WTC11 (cell line): ENCODE measurements at regions not wholly inside any gene's neighbourhood (a gene's known extent, or its start where the extent isn't known, plus 50 kb on each side); places are given as distances from the start of the nearest gene placed in this dataset.

ENCODE experiments used
- ATAC-seq: fragments of 200-7000 bp; cut with Tn5 transposase; 2 replicates; pipeline ENCODE4 v1.10.0; 2021; ENCODE audit warnings: mild to moderate bottlenecking, moderate library complexity
- CTCF ChIA-PET: fragments of 300-600 bp; sonication (Branson Sonifier 250); formaldehyde crosslinking; loops from one replicate; lab custom pipeline; 2021; ENCODE audit warnings: antibody characterized with exemption; lab: Charles Lee
- POLR2A ChIA-PET: fragments of 350-600 bp; sonication (Branson Sonifier 250); formaldehyde crosslinking; loops from one replicate; lab custom pipeline; 2021; ENCODE audit warnings: antibody characterized with exemption; lab: Charles Lee
- DNase-seq: peaks from one replicate; pipeline ENCODE4 v3.0.0; 2021; ENCODE audit warnings: low spot score
- H3K27ac Mint-ChIP-seq: 2 replicates; pipeline ENCODE4 v1.8.0; 2021; ENCODE audit warnings: mixed read lengths
- H3K27me3 Mint-ChIP-seq: 2 replicates; pipeline ENCODE4 v1.8.0; 2021; ENCODE audit warnings: low read depth, mild to moderate bottlenecking, moderate library complexity, mixed read lengths
- H3K36me3 Mint-ChIP-seq: 2 replicates; pipeline ENCODE4 v1.8.0; 2021; ENCODE audit warnings: mixed read lengths
- H3K4me1 Mint-ChIP-seq: 2 replicates; pipeline ENCODE4 v1.8.0; 2022; ENCODE audit warnings: mixed read lengths
- H3K4me3 Mint-ChIP-seq: 2 replicates; pipeline ENCODE4 v1.8.0; 2021; ENCODE audit warnings: mild to moderate bottlenecking, moderate library complexity, mixed read lengths
- H3K9me3 Mint-ChIP-seq: 2 replicates; pipeline ENCODE4 v1.8.0; 2021; ENCODE audit warnings: mixed read lengths
- CREB1 ChIP-seq: sonication (generic); formaldehyde crosslinking; IDR thresholded peaks from 2 replicates; pipeline ENCODE4 v1.8.0; 2023; ENCODE audit warnings: mild to moderate bottlenecking, missing genetic modification reagents
- ELF4 ChIP-seq: sonication (generic); formaldehyde crosslinking; IDR thresholded peaks from 2 replicates; pipeline ENCODE4 v1.8.1; 2022; ENCODE audit warnings: low read depth, mild to moderate bottlenecking, moderate library complexity, missing genetic modification reagents
- JUN ChIP-seq: sonication (generic); formaldehyde crosslinking; IDR thresholded peaks from 2 replicates; pipeline ENCODE4 v1.8.0; 2023; ENCODE audit warnings: mild to moderate bottlenecking, missing genetic modification reagents
- NFE2L1 ChIP-seq: sonication (generic); formaldehyde crosslinking; IDR thresholded peaks from 2 replicates; pipeline ENCODE4 v1.8.1; 2023; ENCODE audit warnings: missing genetic modification reagents
- ZNF121 ChIP-seq: sonication (generic); formaldehyde crosslinking; IDR thresholded peaks from 2 replicates; pipeline ENCODE4 v1.8.0; 2023; ENCODE audit warnings: missing genetic modification reagents
- TF ChIP-seq, protein P1 (sequence below): sonication (generic); formaldehyde crosslinking; IDR thresholded peaks from 2 replicates; pipeline ENCODE4 v1.8.0; 2023; ENCODE audit warnings: missing genetic modification reagents, mild to moderate bottlenecking, borderline replicate concordance
- TF ChIP-seq, protein P2 (sequence below): sonication (generic); formaldehyde crosslinking; IDR thresholded peaks from 2 replicates; pipeline ENCODE4 v1.8.0; 2022; ENCODE audit warnings: mild to moderate bottlenecking, missing genetic modification reagents
- TF ChIP-seq, protein P3 (sequence below): fragments of 250-450 bp; sonication (Bioruptor Pico); IDR thresholded peaks from 2 replicates; pipeline ENCODE4 v1.9.0; 2021; ENCODE audit warnings: mild to moderate bottlenecking, borderline replicate concordance
- TF ChIP-seq, protein P4 (sequence below): sonication (generic); formaldehyde crosslinking; IDR thresholded peaks from 2 replicates; pipeline ENCODE4 v1.8.1; 2022; ENCODE audit warnings: low read depth, mild to moderate bottlenecking, moderate library complexity, missing genetic modification reagents, borderline replicate concordance
- TF ChIP-seq, protein P5 (sequence below): fragments of 250-450 bp; sonication (Bioruptor Pico); IDR thresholded peaks from 2 replicates; pipeline ENCODE4 v1.8.0; 2021; ENCODE audit warnings: mild to moderate bottlenecking
- TF ChIP-seq, protein P6 (sequence below): fragments of 250-450 bp; sonication (Bioruptor Pico); IDR thresholded peaks from 2 replicates; pipeline ENCODE4 v2.1.2; 2022; ENCODE audit warnings: mild to moderate bottlenecking, moderate library complexity
- TF ChIP-seq, protein P7 (sequence below): fragments of 250-450 bp; sonication (Bioruptor Pico); conservative IDR thresholded peaks from 2 replicates; pipeline ENCODE4 v1.9.0; 2021; ENCODE audit warnings: mild to moderate bottlenecking

DNA sequence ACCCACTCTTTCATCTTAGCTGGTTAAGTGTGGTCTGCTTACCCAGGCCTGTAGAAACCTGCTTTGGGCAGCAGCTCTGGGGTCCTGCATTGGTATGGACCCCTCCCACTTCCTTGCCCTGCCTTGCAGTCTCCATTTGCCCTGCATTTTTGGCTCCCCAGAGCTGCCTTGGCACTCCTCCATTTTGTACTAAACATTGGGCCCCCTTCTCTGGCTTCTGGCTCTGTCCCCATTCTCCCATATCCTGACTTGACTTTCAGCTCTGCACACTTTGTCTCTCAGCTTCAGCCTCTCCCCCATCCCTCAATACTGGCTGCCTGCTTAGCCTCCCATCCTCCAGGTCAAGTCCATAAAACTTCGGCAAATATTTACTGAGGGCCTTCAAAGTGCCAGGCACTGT lies 145.5 kb upstream of the PELI1 start:
- DNase-seq (no peak), ATAC-seq (no peak)
- POLR2A ChIA-PET = no interaction called here
- H3K4me3 Mint-ChIP-seq = no peak overlapping the region
- H3K4me1 Mint-ChIP-seq = peaks cover 37% of the 10 kb centered on the region
- H3K27ac Mint-ChIP-seq = no peak overlapping the region
- peaks cover 5% of the 10 kb centered on the region for H3K36me3 Mint-ChIP-seq
- H3K9me3 Mint-ChIP-seq = no peaks in the 10 kb centered on the region
- no peak for TF ChIP-seq JUN (CRISPR knock-in tag)
- no peak for TF ChIP-seq ELF4
- TF ChIP-seq, protein P1, sequence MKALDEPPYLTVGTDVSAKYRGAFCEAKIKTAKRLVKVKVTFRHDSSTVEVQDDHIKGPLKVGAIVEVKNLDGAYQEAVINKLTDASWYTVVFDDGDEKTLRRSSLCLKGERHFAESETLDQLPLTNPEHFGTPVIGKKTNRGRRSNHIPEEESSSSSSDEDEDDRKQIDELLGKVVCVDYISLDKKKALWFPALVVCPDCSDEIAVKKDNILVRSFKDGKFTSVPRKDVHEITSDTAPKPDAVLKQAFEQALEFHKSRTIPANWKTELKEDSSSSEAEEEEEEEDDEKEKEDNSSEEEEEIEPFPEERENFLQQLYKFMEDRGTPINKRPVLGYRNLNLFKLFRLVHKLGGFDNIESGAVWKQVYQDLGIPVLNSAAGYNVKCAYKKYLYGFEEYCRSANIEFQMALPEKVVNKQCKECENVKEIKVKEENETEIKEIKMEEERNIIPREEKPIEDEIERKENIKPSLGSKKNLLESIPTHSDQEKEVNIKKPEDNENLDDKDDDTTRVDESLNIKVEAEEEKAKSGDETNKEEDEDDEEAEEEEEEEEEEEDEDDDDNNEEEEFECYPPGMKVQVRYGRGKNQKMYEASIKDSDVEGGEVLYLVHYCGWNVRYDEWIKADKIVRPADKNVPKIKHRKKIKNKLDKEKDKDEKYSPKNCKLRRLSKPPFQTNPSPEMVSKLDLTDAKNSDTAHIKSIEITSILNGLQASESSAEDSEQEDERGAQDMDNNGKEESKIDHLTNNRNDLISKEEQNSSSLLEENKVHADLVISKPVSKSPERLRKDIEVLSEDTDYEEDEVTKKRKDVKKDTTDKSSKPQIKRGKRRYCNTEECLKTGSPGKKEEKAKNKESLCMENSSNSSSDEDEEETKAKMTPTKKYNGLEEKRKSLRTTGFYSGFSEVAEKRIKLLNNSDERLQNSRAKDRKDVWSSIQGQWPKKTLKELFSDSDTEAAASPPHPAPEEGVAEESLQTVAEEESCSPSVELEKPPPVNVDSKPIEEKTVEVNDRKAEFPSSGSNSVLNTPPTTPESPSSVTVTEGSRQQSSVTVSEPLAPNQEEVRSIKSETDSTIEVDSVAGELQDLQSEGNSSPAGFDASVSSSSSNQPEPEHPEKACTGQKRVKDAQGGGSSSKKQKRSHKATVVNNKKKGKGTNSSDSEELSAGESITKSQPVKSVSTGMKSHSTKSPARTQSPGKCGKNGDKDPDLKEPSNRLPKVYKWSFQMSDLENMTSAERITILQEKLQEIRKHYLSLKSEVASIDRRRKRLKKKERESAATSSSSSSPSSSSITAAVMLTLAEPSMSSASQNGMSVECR (CRISPR knock-in tag) = no peak
- TF ChIP-seq, protein P2, sequence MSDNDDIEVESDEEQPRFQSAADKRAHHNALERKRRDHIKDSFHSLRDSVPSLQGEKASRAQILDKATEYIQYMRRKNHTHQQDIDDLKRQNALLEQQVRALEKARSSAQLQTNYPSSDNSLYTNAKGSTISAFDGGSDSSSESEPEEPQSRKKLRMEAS (CRISPR knock-in tag) = no peak
- TF ChIP-seq, protein P3, sequence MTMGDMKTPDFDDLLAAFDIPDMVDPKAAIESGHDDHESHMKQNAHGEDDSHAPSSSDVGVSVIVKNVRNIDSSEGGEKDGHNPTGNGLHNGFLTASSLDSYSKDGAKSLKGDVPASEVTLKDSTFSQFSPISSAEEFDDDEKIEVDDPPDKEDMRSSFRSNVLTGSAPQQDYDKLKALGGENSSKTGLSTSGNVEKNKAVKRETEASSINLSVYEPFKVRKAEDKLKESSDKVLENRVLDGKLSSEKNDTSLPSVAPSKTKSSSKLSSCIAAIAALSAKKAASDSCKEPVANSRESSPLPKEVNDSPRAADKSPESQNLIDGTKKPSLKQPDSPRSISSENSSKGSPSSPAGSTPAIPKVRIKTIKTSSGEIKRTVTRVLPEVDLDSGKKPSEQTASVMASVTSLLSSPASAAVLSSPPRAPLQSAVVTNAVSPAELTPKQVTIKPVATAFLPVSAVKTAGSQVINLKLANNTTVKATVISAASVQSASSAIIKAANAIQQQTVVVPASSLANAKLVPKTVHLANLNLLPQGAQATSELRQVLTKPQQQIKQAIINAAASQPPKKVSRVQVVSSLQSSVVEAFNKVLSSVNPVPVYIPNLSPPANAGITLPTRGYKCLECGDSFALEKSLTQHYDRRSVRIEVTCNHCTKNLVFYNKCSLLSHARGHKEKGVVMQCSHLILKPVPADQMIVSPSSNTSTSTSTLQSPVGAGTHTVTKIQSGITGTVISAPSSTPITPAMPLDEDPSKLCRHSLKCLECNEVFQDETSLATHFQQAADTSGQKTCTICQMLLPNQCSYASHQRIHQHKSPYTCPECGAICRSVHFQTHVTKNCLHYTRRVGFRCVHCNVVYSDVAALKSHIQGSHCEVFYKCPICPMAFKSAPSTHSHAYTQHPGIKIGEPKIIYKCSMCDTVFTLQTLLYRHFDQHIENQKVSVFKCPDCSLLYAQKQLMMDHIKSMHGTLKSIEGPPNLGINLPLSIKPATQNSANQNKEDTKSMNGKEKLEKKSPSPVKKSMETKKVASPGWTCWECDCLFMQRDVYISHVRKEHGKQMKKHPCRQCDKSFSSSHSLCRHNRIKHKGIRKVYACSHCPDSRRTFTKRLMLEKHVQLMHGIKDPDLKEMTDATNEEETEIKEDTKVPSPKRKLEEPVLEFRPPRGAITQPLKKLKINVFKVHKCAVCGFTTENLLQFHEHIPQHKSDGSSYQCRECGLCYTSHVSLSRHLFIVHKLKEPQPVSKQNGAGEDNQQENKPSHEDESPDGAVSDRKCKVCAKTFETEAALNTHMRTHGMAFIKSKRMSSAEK (CRISPR knock-in tag) = no peak
- no peak for TF ChIP-seq CREB1 (CRISPR knock-in tag)
- no peak for TF ChIP-seq ZNF121 (CRISPR knock-in tag)
- TF ChIP-seq NFE2L1 (CRISPR knock-in tag) = no peak
- TF ChIP-seq, protein P4, sequence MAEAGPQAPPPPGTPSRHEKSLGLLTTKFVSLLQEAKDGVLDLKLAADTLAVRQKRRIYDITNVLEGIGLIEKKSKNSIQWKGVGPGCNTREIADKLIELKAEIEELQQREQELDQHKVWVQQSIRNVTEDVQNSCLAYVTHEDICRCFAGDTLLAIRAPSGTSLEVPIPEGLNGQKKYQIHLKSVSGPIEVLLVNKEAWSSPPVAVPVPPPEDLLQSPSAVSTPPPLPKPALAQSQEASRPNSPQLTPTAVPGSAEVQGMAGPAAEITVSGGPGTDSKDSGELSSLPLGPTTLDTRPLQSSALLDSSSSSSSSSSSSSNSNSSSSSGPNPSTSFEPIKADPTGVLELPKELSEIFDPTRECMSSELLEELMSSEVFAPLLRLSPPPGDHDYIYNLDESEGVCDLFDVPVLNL (CRISPR knock-in tag) = no peak
- TF ChIP-seq, protein P5, sequence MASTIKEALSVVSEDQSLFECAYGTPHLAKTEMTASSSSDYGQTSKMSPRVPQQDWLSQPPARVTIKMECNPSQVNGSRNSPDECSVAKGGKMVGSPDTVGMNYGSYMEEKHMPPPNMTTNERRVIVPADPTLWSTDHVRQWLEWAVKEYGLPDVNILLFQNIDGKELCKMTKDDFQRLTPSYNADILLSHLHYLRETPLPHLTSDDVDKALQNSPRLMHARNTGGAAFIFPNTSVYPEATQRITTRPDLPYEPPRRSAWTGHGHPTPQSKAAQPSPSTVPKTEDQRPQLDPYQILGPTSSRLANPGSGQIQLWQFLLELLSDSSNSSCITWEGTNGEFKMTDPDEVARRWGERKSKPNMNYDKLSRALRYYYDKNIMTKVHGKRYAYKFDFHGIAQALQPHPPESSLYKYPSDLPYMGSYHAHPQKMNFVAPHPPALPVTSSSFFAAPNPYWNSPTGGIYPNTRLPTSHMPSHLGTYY (CRISPR knock-in tag) = no peak
- TF ChIP-seq, protein P6, sequence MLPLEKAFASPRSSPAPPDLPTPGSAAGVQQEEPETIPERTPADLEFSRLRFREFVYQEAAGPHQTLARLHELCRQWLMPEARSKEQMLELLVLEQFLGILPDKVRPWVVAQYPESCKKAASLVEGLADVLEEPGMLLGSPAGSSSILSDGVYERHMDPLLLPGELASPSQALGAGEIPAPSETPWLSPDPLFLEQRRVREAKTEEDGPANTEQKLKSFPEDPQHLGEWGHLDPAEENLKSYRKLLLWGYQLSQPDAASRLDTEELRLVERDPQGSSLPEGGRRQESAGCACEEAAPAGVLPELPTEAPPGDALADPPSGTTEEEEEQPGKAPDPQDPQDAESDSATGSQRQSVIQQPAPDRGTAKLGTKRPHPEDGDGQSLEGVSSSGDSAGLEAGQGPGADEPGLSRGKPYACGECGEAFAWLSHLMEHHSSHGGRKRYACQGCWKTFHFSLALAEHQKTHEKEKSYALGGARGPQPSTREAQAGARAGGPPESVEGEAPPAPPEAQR (CRISPR knock-in tag) = no peak
- H3K27me3 Mint-ChIP-seq = peaks cover 3% of the 10 kb centered on the region; the same call in 1 of the 2 replicates
- CTCF ChIA-PET = interaction anchor here (0.6 to 1.1 kb wide), 2 partner anchors 41 to 228 kb away, joined by 3 read pairs; no protein-coding TSS in a partner anchor

DNA sequence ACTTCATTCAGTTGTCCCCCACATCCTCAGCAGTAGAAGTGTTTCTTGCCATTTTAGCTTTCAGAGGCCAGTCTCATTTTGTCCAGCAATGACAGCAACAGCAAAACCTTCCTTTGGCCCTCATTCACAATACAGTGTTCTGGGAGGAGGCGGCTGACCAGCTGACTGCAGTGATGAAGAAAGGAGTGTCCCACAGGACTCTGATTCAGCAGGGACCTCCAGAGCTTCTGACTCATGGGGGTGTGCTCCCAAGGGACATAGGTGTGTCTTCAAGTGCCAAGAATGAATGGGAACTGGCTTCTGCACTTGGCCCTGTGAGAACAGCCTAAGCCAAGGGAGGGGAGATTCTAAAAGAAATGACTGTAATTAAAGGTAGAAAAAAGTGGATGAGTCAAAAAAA lies 147.0 kb upstream of the PELI1 start:
- POLR2A ChIA-PET = no interaction called here
- ATAC-seq = no peak
- TF ChIP-seq, protein P3 (CRISPR knock-in tag) = no peak
- TF ChIP-seq, protein P7, sequence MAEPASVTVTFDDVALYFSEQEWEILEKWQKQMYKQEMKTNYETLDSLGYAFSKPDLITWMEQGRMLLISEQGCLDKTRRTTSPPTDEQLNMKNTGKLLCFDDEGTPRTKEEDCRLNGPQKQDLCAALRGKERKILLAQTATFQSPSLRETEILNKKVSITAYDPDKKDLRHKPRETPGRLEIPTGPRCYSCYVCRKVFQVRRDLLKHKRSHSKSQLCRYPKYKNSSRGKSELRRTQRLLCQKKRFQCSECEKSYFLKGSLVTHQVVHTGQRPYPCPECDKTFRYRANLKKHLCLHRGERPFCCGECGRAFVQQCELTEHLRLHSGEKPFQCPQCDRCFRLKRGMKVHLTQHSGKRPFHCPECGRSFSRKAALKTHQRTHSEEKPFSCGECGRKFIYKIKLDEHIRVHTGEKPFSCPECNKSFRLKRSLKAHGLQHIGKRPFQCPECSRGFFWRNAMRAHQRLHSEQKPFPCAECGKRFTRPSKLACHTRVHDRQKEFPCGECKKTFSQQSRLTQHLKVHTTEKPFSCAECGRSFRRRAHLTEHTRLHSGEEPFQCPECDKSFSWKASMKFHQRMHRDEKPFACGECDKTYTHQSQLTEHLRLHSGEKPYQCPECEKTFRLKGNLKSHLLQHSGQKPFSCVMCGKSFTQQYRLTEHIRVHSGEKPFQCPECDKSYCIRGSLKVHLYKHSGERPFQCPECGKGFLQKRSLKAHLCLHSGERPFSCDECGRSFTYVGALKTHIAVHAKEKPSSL (CRISPR knock-in tag) = no peak

More for the DNA sequence above, 147.0 kb upstream of the PELI1 start:
- Mint-ChIP-seq H3K36me3 (peaks cover 6% of the 10 kb centered on the region), H3K9me3 (peaks cover 3% of the 10 kb centered on the region), H3K4me3 (no peak overlapping the region), H3K27me3 (peaks cover 7% of the 10 kb centered on the region), H3K27ac (no peak overlapping the region), H3K4me1 (peaks cover 41% of the 10 kb centered on the region)
- CTCF ChIA-PET = no interaction called here
- DNase-seq = no peak
